Right cardiac atrium (tissue), 5 donors: ENCODE measurements at regions not wholly inside any gene's neighbourhood (a gene's known extent, or its start where the extent isn't known, plus 50 kb on each side); places are given as distances from the start of the nearest gene placed in this dataset.
A peak's percentile ranks its signal among the peaks of the same experiment; 100 is the strongest.

Experiments used
- ATAC-seq, 2 donors: fragments of 200-7000 bp; cut with Tn5 transposase; one replicate each; pipeline versions ENCODE4 v1.8.0 to v1.9.1; 2020; ENCODE audit warnings: moderate library complexity in 2 of 2, mild to moderate bottlenecking in 1 of 2
- DNase-seq, 3 donors: peaks; one replicate each; pipeline ENCODE4 v3.0.0-alpha.2; 2020
- H3K27ac ChIP-seq: one replicate; pipeline ENCODE4 v1.5.1; 2013; ENCODE audit warnings: mild to moderate bottlenecking, low read length, control low read depth, moderate library complexity
- H3K27me3 ChIP-seq: one replicate; pipeline ENCODE4 v1.6.1; 2013; ENCODE audit not compliant: control insufficient read depth, insufficient read depth
- H3K4me1 ChIP-seq: one replicate; pipeline ENCODE4 v1.6.1; 2013; ENCODE audit warnings: low read length; ENCODE audit not compliant: control insufficient read depth, insufficient read depth
- H3K4me3 ChIP-seq: one replicate; pipeline ENCODE4 v1.5.1; 2013; ENCODE audit warnings: low read length, control low read depth
- H3K9me3 ChIP-seq: one replicate; pipeline ENCODE4 v1.6.1; 2013; ENCODE audit warnings: low read length; ENCODE audit not compliant: control insufficient read depth
- WGBS: extraction: QIAGEN DNeasy Blood & Tissue Kit; methylation state at CpG from one replicate; pipeline ENCODE4 v1.1.7; 2013; 5-methylcytosine and 5-hydroxymethylcytosine counted together
- intact Hi-C, 4 donors: fragments of 100-400 bp; cut with DNase I; formaldehyde crosslinking; loops; one replicate each; pipeline versions ENCODE4 v1.11.0 to v1.14.0; 2022 to 2023
- donor health status: healthy with polysubstance abuse.
- donor health status: DM: no; HTN: yes; CAD: no.
- donor health status: DM: no; HTN: no; CAD: no.
- donor health status: DM: no; HTN: yes; CAD: no; lungs with severe emphysema.
- donor health status: DM: yes; HTN: yes; CAD: no.

DNA sequence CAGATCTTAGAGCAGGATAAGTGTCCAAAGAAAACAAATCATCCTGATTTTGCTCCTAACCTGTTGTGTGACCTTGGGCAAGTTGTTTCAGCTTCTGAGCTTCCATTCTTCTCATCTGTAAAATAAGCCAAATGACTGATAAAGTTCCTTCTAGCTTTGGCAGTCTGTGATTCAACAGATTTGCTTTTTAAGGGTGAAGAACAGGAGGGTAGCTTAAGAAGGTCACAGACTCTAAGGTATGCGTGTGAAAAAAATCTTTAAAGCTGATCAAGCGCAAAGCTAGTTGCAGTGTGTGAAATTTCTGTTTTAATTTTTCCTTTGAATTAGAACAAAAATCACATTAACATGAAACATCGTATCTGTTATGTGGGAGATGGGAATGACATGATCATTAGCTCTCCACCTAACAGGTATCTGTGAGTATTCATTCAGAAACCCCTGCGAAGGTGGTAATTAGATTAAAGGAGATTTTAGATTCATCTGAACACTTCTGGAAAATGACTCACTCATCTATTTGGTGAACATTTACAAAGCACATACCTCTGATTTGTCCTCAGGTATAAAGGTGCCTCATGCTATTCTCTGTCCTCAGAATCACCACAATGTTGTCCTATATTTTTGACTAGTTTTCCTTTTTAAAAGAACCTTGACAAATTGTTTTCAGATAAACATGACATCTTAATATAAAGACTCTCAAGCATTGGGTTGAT is 131.9 kb upstream of the CPM start:
- H3K27ac ChIP-seq = no peak overlapping the region
- H3K4me3 ChIP-seq = no peak overlapping the region
- no peaks in the 10 kb centered on the region for H3K27me3 ChIP-seq
- DNase-seq = no peak
- no peaks in the 10 kb centered on the region for H3K9me3 ChIP-seq
- WGBS = 92% methylated on average over 4 of the region's 4 CpGs
- peaks cover 6% of the 10 kb centered on the region for H3K4me1 ChIP-seq
- no peak for ATAC-seq
- intact Hi-C loops = loop anchor here in 2 of 4 donors (10.0 kb wide), 1 partner anchor 200 kb away; no protein-coding TSS in a partner anchor

DNA sequence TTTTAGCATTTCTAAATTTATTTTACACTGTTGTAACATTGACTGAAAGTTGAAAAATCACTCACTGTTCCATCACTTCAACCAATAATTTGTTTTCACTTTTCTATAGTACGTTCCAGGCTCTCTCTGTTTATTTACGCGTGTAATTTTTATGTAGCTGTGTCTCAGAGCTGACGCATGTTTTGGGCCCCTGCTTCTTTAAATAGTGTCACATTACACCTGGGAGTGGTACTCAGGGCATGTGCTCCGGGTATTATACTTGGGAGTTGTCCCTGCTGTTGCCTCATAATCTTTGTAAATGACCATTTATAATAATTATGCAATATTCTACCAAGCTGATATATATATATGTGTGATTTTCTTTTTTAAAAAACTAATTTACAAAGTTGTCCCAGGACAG is 132.8 kb upstream of the CPM start:
- Histone ChIP-seq H3K4me1 (peaks cover 6% of the 10 kb centered on the region), H3K9me3 (no peaks in the 10 kb centered on the region), H3K27ac (no peak overlapping the region), H3K27me3 (no peaks in the 10 kb centered on the region), H3K4me3 (no peak overlapping the region)
- intact Hi-C loops = loop anchor here in 2 of 4 donors (10.0 kb wide), 1 partner anchor 201 kb away; no protein-coding TSS in a partner anchor
- ATAC-seq (no peak), DNase-seq (no peak)
- 90% methylated on average over 5 of the region's 5 CpGs for WGBS

DNA sequence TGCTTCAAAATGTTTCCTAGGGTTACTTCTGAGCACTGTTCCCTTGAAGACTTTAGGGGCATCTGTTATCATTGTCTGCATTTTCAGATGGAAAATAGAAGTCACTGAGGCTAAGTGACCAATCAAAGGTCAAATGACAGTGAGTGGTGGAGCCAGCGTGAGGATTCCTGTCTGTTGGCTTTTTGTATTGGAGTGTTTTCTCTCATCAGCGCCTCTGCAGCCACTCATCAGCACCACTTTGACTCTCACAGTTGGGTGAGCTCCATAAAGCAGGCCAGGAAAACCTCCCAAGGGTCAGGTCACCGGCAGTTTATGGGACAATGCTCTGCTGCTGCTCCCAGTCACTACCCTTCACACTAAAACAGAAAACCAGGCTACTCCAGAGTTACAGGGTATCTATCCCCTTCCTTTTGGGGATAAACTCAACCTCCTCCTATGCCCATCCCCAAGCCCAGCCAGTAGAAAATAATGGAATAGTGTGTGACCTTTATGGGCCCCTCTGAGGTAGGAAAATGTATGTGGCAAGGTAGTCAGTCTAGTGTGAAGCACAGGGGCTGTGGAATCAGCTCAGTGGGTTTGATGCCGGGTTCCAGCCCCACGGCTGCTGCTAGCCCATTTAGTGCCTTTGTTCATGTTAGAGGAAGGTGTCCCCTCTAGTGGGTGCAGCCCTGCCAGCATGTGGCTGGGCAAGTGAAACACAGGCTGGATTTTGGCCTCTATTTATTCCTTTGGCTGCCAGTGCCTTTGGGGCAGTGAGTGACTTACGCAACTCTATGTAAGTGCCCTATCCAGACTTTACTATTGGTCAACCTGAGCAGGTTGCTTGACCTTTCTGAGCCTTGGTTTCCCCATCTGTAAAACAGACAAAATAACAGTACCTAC is 133.8 kb upstream of the CPM start:
- DNase-seq = peak in 2 of 3 donors; percentile 53 to 54
- H3K4me1 ChIP-seq = peaks cover 6% of the 10 kb centered on the region
- H3K4me3 ChIP-seq = no peak overlapping the region
- WGBS = 68% methylated on average over 6 of the region's 6 CpGs
- no peak overlapping the region for H3K27ac ChIP-seq
- H3K27me3 ChIP-seq = no peaks in the 10 kb centered on the region
- H3K9me3 ChIP-seq = no peaks in the 10 kb centered on the region
- intact Hi-C loops = loop anchor here in 2 of 4 donors (10.0 kb wide), 1 partner anchor 202 kb away; no protein-coding TSS in a partner anchor
- ATAC-seq = peak; percentile 77 to 84

DNA sequence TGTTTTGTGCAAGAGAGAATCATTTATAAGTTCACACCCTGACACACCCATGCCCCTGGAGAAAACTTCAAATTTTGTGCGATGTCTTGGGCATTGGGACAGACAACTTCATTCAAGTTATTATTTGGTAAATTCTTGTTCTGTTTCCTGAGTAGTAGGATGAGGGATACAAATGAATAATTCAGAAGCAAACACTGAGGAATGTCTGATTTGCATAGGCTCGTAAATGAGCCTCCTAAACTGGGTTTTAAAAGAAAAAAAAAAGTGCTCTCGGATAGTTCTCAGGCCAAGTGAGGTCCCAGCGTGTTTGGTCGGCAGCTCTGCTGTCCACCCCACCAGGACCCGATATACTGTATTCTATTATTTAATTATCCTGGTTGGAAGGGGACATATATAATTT is 134.7 kb upstream of the CPM start:
- intact Hi-C loops = loop anchor here in 2 of 4 donors (10.0 kb wide), 1 partner anchor 203 kb away; no protein-coding TSS in a partner anchor
- no peaks in the 10 kb centered on the region for H3K9me3 ChIP-seq
- DNase-seq = no peak
- no peaks in the 10 kb centered on the region for H3K27me3 ChIP-seq
- ATAC-seq = no peak
- H3K4me1 ChIP-seq = peaks cover 6% of the 10 kb centered on the region
- H3K27ac ChIP-seq = no peak overlapping the region
- WGBS = 87% methylated on average over 6 of the region's 6 CpGs
- no peak overlapping the region for H3K4me3 ChIP-seq

DNA sequence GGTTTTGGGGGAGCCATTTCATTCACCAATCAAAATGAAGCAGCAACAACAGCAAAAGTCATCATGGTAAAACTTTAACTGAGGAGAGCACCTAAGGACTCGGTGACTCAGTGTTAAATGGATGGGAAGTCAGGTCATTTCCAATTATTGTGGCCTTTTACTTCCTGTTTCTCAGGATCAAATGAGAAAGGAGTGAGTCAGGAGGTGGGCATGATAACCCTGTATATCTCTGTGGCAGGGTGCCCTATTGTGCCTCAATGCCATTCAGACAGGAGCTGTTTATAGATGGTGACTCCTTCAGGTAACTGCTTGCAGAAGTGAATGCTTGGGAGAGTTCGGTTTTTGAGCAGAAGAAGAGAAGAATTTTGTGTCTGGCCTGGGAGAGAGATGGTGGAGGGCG is 135.5 kb upstream of the CPM start:
- DNase-seq (no peak), ATAC-seq (no peak)
- no peaks in the 10 kb centered on the region for H3K27me3 ChIP-seq
- no peak overlapping the region for H3K27ac ChIP-seq
- no peaks in the 10 kb centered on the region for H3K9me3 ChIP-seq
- 80% methylated on average over 3 of the region's 3 CpGs for WGBS
- H3K4me1 ChIP-seq = peaks cover 4% of the 10 kb centered on the region
- no peak overlapping the region for H3K4me3 ChIP-seq
- intact Hi-C loops = loop anchor here in 2 of 4 donors (10.0 kb wide), 1 partner anchor 204 kb away; no protein-coding TSS in a partner anchor

DNA sequence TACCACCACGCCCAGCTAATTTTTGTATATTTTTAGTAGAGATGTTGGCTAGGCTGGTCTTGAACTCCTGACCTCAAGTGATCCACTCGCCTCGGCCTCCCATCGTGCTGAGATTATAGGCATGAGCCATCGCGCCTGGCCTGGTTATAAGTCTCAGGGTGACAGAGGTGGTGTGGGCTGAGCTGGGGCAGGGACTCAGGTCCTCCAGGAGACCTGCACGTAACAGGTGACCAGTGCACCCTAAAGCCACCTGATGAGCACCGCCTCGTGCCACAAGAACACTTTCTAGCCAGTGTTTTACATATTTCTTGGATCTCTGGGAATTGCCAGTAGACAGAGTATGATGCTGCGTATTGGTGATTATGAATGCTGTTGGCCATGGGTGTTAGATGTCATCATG is 136.5 kb upstream of the CPM start:
- 87% methylated on average over 10 of the region's 10 CpGs for WGBS
- Histone ChIP-seq H3K4me1 (peaks cover 4% of the 10 kb centered on the region), H3K4me3 (no peak overlapping the region), H3K27me3 (no peaks in the 10 kb centered on the region), H3K27ac (no peak overlapping the region), H3K9me3 (no peaks in the 10 kb centered on the region)
- DNase-seq = peak in 1 of 3 donors; percentile 38
- intact Hi-C loops = loop anchor here in 2 of 4 donors (10.0 kb wide), 1 partner anchor 205 kb away; no protein-coding TSS in a partner anchor
- no peak for ATAC-seq

DNA sequence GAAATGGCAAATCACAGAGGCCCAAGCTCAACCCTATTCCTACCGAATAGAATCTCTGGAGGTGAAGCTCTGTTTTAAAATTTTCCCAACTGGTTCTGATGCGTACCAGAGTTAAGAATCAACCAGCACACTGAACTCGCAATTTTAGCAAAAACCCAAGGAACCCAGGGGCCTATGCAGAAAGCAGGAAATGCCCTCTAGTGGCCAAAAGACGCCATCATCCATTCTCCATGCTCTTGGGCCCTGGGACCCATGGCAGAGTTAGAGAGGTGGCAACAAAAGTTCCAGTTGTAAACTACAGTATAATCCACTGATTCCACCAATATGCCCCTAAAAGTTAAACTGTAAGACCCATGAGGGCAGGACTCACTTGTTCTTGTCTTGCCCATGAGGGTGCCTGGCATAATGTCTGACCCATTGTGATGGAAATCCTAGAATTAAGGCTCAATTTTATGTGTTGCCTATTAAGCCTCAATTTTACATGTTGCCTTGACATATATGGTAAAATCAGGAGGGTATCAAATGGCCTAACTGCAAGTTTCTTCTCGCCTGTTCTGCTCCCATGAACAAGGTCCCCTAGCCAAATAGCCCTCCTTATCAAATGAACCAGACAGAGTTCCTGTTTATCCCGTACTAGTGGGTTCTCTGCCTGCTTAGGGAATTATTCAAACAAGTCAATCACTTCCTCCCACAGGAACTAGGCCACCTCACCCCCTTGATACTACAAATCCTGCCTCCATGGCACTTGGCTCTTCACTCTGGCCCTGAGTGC is 137.5 kb upstream of the CPM start:
- Histone ChIP-seq H3K27ac (no peak overlapping the region), H3K4me1 (peaks cover 4% of the 10 kb centered on the region), H3K4me3 (no peak overlapping the region), H3K27me3 (peaks cover 3% of the 10 kb centered on the region), H3K9me3 (no peaks in the 10 kb centered on the region)
- 31% methylated on average over 6 of the region's 6 CpGs for WGBS
- DNase-seq (peak in 2 of 3 donors; percentile 42 to 64), ATAC-seq (peak; percentile 79 to 81)
- intact Hi-C loops = loop anchor here in 2 of 4 donors (5.0 to 10.0 kb wide), 2 partner anchors 203 to 206 kb away; no protein-coding TSS in a partner anchor

DNA sequence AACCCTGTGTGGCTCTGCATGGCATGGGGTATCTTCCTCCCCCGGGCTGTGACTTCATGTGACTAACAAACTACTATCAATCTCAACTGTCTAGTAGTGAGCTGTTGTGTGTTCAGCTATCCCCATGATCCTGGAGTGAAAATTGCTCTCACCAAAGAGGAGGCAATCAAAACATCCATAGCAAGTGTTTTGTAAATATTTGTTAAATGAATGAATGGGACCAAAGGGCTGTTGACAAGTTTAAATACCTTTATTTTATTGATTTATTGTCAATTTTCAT is 138.1 kb upstream of the CPM start:
- no peak overlapping the region for H3K4me3 ChIP-seq
- intact Hi-C loops = loop anchor here in 2 of 4 donors (5.0 to 10.0 kb wide), 2 partner anchors 204 to 206 kb away; no protein-coding TSS in a partner anchor
- peaks cover 3% of the 10 kb centered on the region for H3K27me3 ChIP-seq

DNA sequence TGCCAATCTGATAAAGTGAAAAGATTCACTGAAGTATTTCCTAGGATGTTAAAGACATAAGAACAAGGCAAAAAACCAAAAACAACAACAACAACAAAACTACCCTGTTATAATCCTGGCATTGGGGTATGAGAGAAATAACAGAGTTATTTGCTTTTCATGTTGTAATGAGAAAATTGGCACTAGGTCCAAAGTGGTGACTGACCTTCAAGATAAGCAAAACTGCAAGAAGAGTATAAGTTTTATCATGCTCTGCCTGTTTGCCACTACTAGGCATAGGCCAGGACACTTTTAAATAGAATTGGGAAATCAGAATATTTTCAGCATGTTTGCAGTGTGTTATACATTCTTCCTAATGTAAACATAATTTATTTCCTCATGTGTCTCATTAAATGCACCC is 140.1 kb upstream of the CPM start:
- Histone ChIP-seq H3K4me1 (no peaks in the 10 kb centered on the region), H3K27me3 (peaks cover 3% of the 10 kb centered on the region), H3K4me3 (no peak overlapping the region), H3K27ac (no peak overlapping the region), H3K9me3 (no peaks in the 10 kb centered on the region)
- intact Hi-C loops = loop anchor here in 2 of 4 donors (5.0 to 10.0 kb wide), 2 partner anchors 206 to 208 kb away; no protein-coding TSS in a partner anchor
- DNase-seq = no peak
- ATAC-seq = no peak

More for the DNA sequence above, 138.1 kb upstream of the CPM start:
- H3K9me3 ChIP-seq = no peaks in the 10 kb centered on the region
- no peak overlapping the region for H3K27ac ChIP-seq
- DNase-seq (no peak), ATAC-seq (no peak)
- 56% methylated on average over 1 of the region's 1 CpG for WGBS
- H3K4me1 ChIP-seq = peaks cover 4% of the 10 kb centered on the region

DNA sequence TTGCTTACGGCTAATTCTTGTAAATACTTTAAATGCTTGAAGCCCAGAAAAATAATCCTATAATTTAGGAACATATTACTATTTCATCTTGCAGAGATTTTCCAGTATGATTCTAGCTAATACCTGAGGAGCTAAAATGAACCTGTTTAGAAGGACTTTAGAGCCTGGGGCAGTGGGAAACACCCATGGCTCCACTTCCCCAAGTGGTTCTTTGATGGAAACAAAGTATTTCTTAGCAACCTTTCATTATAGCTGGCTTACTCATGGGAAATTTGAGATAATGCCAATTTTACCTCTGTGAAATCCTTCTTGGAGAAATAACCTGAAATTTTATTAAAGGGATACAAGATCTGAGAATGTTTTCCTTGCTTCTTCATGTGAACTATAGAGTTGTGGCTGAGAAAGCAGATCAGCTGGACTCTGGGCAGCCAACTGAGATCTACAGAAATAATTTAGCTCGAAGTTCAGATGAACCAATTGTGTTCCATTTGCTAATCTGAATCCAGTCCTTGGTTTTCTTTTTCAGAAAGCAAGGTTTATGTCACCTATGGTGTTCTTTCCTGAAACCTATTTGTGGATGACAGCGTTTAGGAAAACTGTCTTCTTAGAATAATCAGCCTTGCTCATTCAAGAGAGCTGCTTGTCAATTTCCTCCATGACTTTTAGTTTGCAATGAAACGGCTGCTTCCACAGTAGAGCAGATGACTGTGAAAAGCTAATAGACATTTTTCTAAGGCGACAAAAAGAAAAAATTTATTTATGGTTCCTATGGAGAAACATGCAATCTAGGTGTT is 141.8 kb upstream of the CPM start:
- intact Hi-C loops = loop anchor here in 2 of 4 donors (5.0 to 10.0 kb wide), 2 partner anchors 207 to 210 kb away; no protein-coding TSS in a partner anchor
- H3K4me3 ChIP-seq = no peak overlapping the region
- H3K4me1 ChIP-seq = no peaks in the 10 kb centered on the region
- no peak overlapping the region for H3K27ac ChIP-seq
- H3K9me3 ChIP-seq = no peaks in the 10 kb centered on the region
- DNase-seq (no peak), ATAC-seq (no peak)
- peaks cover 3% of the 10 kb centered on the region for H3K27me3 ChIP-seq
- WGBS = 85% methylated on average over 5 of the region's 5 CpGs
